H1 (cell line): ENCODE measurements at regions not wholly inside any gene's neighbourhood (a gene's known extent, or its start where the extent isn't known, plus 50 kb on each side); places are given as distances from the start of the nearest gene placed in this dataset.

ENCODE experiments used
- ATF2 ChIP-seq: IDR thresholded peaks from 2 replicates; pipeline ENCODE4 v1.6.1; 2012; ENCODE audit warnings: low read length, inconsistent platforms
- CBX8 ChIP-seq: fragments of 300-800, 300-1000 bp; sonication (generic); IDR thresholded peaks from 2 replicates; pipeline ENCODE4 v1.7.1; 2016; ENCODE audit warnings: low read depth, low read length, borderline replicate concordance
- CEBPB ChIP-seq: IDR thresholded peaks from 2 replicates; pipeline ENCODE4 v1.6.1; 2012; ENCODE audit warnings: low read depth, low read length
- CHD2 ChIP-seq: IDR thresholded peaks from 2 replicates; pipeline ENCODE4 v1.6.1; 2012; ENCODE audit warnings: low read length, improper control_type of control experiment
- FOSL1 ChIP-seq: IDR thresholded peaks from 2 replicates; pipeline ENCODE4 v1.6.1; 2011; ENCODE audit warnings: mild to moderate bottlenecking, low read depth, low read length, moderate library complexity; ENCODE audit not compliant: insufficient read depth
- MAFK ChIP-seq: IDR thresholded peaks from 2 replicates; pipeline ENCODE4 v1.6.1; 2012; ENCODE audit warnings: low read depth, mild to moderate bottlenecking, improper control_type of control experiment, low read length
- MAX ChIP-seq: IDR thresholded peaks from 2 replicates; pipeline ENCODE4 v1.6.1; 2012; ENCODE audit warnings: inconsistent platforms
- TAF1 ChIP-seq: IDR thresholded peaks from 2 replicates; pipeline ENCODE4 v1.6.1; 2011; ENCODE audit warnings: mild to moderate bottlenecking, low read depth, low read length
- TAF7 ChIP-seq: optimal IDR thresholded peaks from 2 replicates; pipeline ENCODE3; 2011; ENCODE audit warnings: low read depth, mild to moderate bottlenecking, inconsistent platforms, low read length, moderate library complexity, borderline replicate concordance
- TBP ChIP-seq: IDR thresholded peaks from 2 replicates; pipeline ENCODE4 v1.6.1; 2011; ENCODE audit warnings: low read depth, low read length, improper control_type of control experiment
- TEAD4 ChIP-seq: IDR thresholded peaks from 2 replicates; pipeline ENCODE4 v1.6.1; 2012; ENCODE audit warnings: low read depth, low read length, inconsistent platforms, mixed read lengths
- USF2 ChIP-seq: IDR thresholded peaks from 2 replicates; pipeline ENCODE4 v1.6.1; 2011; ENCODE audit warnings: low read length, improper control_type of control experiment

- TF ChIP-seq TAF1: no peak
- no peak for TF ChIP-seq CHD2
- no peak for TF ChIP-seq FOSL1
- TF ChIP-seq USF2: no peak
- no peak for TF ChIP-seq CEBPB
- no peak for TF ChIP-seq ATF2
- TF ChIP-seq CBX8: no peak
- no peak for TF ChIP-seq TAF7
- TF ChIP-seq TEAD4: no peak
- no peak for TF ChIP-seq MAX
- no peak for TF ChIP-seq TBP
- no peak for TF ChIP-seq MAFK
Observed at GRCh38 chr1:208607616-208608015, 363.4 kb upstream of the PLXNA2 start (continued).
